ENCODE measurements at regions not wholly inside any gene's neighbourhood (a gene's known extent, or its start where the extent isn't known, plus 50 kb on each side); places are given as distances from the start of the nearest gene placed in this dataset.

- DNase-seq, result no peak
These were observed 208.0 kb upstream of the DMRT1 start for GRCh38 chr9:633461-633860.

- no peak for DNase-seq
These were observed 204.4 kb upstream of the DMRT1 start for GRCh38 chr9:636931-637591.

GRCh38 chr9:638152-638551 is 203.3 kb upstream of the DMRT1 start:
- DNase-seq, result no peak

- DNase-seq, result no peak
These were observed 199.5 kb upstream of the DMRT1 start for GRCh38 chr9:642014-642413.

GRCh38 chr9:643966-644365 is 197.5 kb upstream of the DMRT1 start:
- no peak for DNase-seq

- no peak for DNase-seq
These were observed 194.0 kb upstream of the DMRT1 start for GRCh38 chr9:647522-647921.

GRCh38 chr9:649128-650074 is 192.1 kb upstream of the DMRT1 start:
- DNase-seq, result no peak

- no peak for DNase-seq
These were observed 191.1 kb upstream of the DMRT1 start for GRCh38 chr9:650362-650761.

GRCh38 chr9:651371-651770 is 190.1 kb upstream of the DMRT1 start:
- DNase-seq, result no peak

GRCh38 chr9:652914-653313 is 188.6 kb upstream of the DMRT1 start:
- no peak for DNase-seq

- DNase-seq, result no peak
These were observed 188.1 kb upstream of the DMRT1 start for GRCh38 chr9:653421-653820.

GRCh38 chr9:653856-654387 is 187.6 kb upstream of the DMRT1 start:
- DNase-seq, result no peak

- DNase-seq, result no peak
These were observed 185.6 kb upstream of the DMRT1 start for GRCh38 chr9:655875-656274.

- DNase-seq, result no peak
These were observed 184.4 kb upstream of the DMRT1 start for GRCh38 chr9:656926-657568.

GRCh38 chr9:659286-659685 is 182.2 kb upstream of the DMRT1 start:
- DNase-seq, result no peak

- DNase-seq, result no peak
These were observed 181.3 kb upstream of the DMRT1 start for GRCh38 chr9:660227-660626.

- DNase-seq, result no peak
These were observed 178.0 kb upstream of the DMRT1 start for GRCh38 chr9:663541-663940.

- no peak for DNase-seq
These were observed 176.2 kb upstream of the DMRT1 start for GRCh38 chr9:665296-665695.

- no peak for DNase-seq
These were observed 169.5 kb upstream of the DMRT1 start for GRCh38 chr9:671997-672396.

GRCh38 chr9:672851-673250 is 168.6 kb upstream of the DMRT1 start:
- no peak for DNase-seq

GRCh38 chr9:673264-673965 is 168.1 kb upstream of the DMRT1 start:
- DNase-seq, result no peak

- DNase-seq, result no peak
These were observed 167.5 kb upstream of the DMRT1 start for GRCh38 chr9:673966-674526.
